Astrocyte (in vitro differentiated cells and primary cell): ENCODE measurements at regions not wholly inside any gene's neighbourhood (a gene's known extent, or its start where the extent isn't known, plus 50 kb on each side); places are given as distances from the start of the nearest gene placed in this dataset.

ENCODE experiments used
- DNase-seq: peaks from one replicate; pipeline ENCODE4 v3.0.0-alpha.2; 2010; ENCODE audit warnings: low read depth
- FAIRE-seq: peaks from 2 replicates; lab custom pipeline; 2011; peaks lifted over from hg19 to GRCh38; lab: Jason Lieb, UNC
- H2AFZ ChIP-seq: 2 replicates; pipeline ENCODE4 v1.6.0; 2012; ENCODE audit warnings: low read depth, low read length, inconsistent platforms
- H3K27ac ChIP-seq: 2 replicates; pipeline ENCODE4 v1.5.1; 2011; ENCODE audit warnings: low read depth, low read length, inconsistent platforms
- H3K27me3 ChIP-seq: 2 replicates; pipeline ENCODE4 v1.6.0; 2011; ENCODE audit warnings: low read length, inconsistent platforms; ENCODE audit not compliant: insufficient read depth
- H3K36me3 ChIP-seq: 2 replicates; pipeline ENCODE4 v1.5.1; 2011; ENCODE audit warnings: low read length, inconsistent platforms; ENCODE audit not compliant: insufficient read depth
- H3K4me1 ChIP-seq: 2 replicates; pipeline ENCODE4 v1.5.1; 2011; ENCODE audit warnings: low read length, inconsistent platforms; ENCODE audit not compliant: insufficient read depth
- H3K4me2 ChIP-seq: 2 replicates; pipeline ENCODE4 v1.6.0; 2012; ENCODE audit warnings: low read length, inconsistent platforms
- H3K4me3 ChIP-seq: 2 replicates; pipeline ENCODE4 v1.5.1; 2011; ENCODE audit warnings: low read depth, mild to moderate bottlenecking, low read length, inconsistent platforms; ENCODE audit not compliant: insufficient read depth
- H3K79me2 ChIP-seq: 2 replicates; pipeline ENCODE4 v1.6.0; 2012; ENCODE audit warnings: mild to moderate bottlenecking, low read length, inconsistent platforms; ENCODE audit not compliant: insufficient read depth
- H3K9ac ChIP-seq: 2 replicates; pipeline ENCODE4 v1.6.0; 2012; ENCODE audit warnings: mild to moderate bottlenecking, low read length, inconsistent platforms
- H3K9me3 ChIP-seq: 2 replicates; pipeline ENCODE4 v1.5.1; 2012; ENCODE audit warnings: low read depth, mild to moderate bottlenecking, low read length, inconsistent platforms; ENCODE audit not compliant: insufficient read depth
- H4K20me1 ChIP-seq: 2 replicates; pipeline ENCODE4 v1.6.0; 2012; ENCODE audit warnings: low read length, inconsistent platforms; ENCODE audit not compliant: insufficient read depth
- H3K27ac Mint-ChIP-seq: one replicate; pipeline ENCODE4 v1.8.0; 2021; ENCODE audit warnings: mild to moderate bottlenecking, mixed read lengths; ENCODE audit not compliant: unreplicated experiment
- H3K27me3 Mint-ChIP-seq: one replicate; pipeline ENCODE4 v1.8.0; 2021; ENCODE audit warnings: low read depth, mixed read lengths; ENCODE audit not compliant: unreplicated experiment
- H3K36me3 Mint-ChIP-seq: one replicate; pipeline ENCODE4 v1.8.0; 2021; ENCODE audit warnings: low read depth, mixed read lengths; ENCODE audit not compliant: unreplicated experiment
- H3K4me1 Mint-ChIP-seq: one replicate; pipeline ENCODE4 v1.8.0; 2021; ENCODE audit warnings: low read depth, mixed read lengths; ENCODE audit not compliant: unreplicated experiment
- H3K4me3 Mint-ChIP-seq: one replicate; pipeline ENCODE4 v1.8.0; 2021; ENCODE audit warnings: mild to moderate bottlenecking, moderate library complexity, mixed read lengths; ENCODE audit not compliant: unreplicated experiment
- H3K9me3 Mint-ChIP-seq: one replicate; pipeline ENCODE4 v1.8.0; 2021; ENCODE audit warnings: mild to moderate bottlenecking, mixed read lengths; ENCODE audit not compliant: unreplicated experiment
- CTCF ChIP-seq: IDR thresholded peaks from 2 replicates; pipeline ENCODE4 v1.5.1; 2011; ENCODE audit warnings: low read depth, mild to moderate bottlenecking, inconsistent platforms, low read length, moderate library complexity; ENCODE audit not compliant: insufficient read depth
- EZH2 ChIP-seq: IDR thresholded peaks from 2 replicates; pipeline ENCODE4 v1.6.1; 2012; ENCODE audit warnings: mild to moderate bottlenecking, low read length, inconsistent platforms; ENCODE audit not compliant: insufficient read depth

DNA sequence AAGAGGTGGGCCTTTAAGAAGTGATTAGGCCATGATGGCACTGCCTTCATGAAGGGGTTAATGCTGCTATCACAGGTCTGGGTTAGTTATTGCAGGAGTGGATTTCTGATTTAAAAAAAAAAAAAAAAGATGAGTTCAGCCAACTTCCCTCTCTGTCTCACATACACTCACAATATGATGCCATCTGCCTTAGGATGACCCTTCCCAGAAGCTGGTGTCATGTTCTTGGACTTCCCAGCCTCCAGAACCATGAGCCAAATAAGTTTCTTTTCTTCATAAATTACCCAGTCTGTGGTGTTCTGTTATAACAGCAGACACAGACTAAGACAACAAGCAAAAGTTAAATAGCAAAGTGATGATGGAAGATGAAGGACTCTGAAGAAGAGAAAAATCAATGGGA is 179.7 kb upstream of the ETAA1 start:
- H3K27ac ChIP-seq: no peak overlapping the region
- DNase-seq (no peak), FAIRE-seq (no peak)
- no peaks in the 10 kb centered on the region for H3K4me1 ChIP-seq
- no peaks in the 10 kb centered on the region for H3K27me3 ChIP-seq
- H2AFZ ChIP-seq: no peak overlapping the region
- no peaks in the 10 kb centered on the region for H3K9me3 ChIP-seq
- H3K27ac Mint-ChIP-seq: no peak overlapping the region
- no peaks in the 10 kb centered on the region for H3K9me3 Mint-ChIP-seq
- no peak overlapping the region for H3K4me3 Mint-ChIP-seq
- H3K36me3 ChIP-seq: no peaks in the 10 kb centered on the region
- no peaks in the 10 kb centered on the region for H4K20me1 ChIP-seq
- H3K4me2 ChIP-seq: no peak overlapping the region
- TF ChIP-seq EZH2: no peak
- TF ChIP-seq CTCF: no peak
- no peak overlapping the region for H3K9ac ChIP-seq
- no peaks in the 10 kb centered on the region for H3K4me1 Mint-ChIP-seq
- H3K27me3 Mint-ChIP-seq: no peaks in the 10 kb centered on the region
- H3K79me2 ChIP-seq: no peaks in the 10 kb centered on the region
- H3K36me3 Mint-ChIP-seq: no peaks in the 10 kb centered on the region
- no peak overlapping the region for H3K4me3 ChIP-seq

DNA sequence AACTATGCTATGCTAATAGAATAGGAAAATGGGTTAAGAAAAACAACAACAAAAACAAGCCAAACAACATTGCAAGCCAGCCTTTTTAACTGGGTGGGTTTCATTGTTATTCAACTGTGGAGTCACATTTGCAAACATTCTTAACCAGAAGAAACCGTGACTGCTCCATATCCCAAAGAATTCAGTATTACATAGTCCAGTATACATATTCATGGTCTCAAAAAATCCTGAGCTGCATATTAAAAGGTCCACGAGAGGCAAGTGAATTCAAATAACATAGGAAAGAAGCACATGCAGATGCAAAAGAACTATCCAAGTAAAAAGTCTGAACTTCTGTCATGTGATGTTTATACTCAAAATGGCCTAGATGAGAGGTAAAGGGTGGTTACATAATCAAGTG is 179.1 kb upstream of the ETAA1 start:
- Histone ChIP-seq H3K36me3 (no peaks in the 10 kb centered on the region), H3K27ac (no peak overlapping the region), H4K20me1 (no peaks in the 10 kb centered on the region), H3K9ac (no peak overlapping the region), H3K4me1 (no peaks in the 10 kb centered on the region), H3K9me3 (no peaks in the 10 kb centered on the region), H3K27me3 (no peaks in the 10 kb centered on the region), H3K4me2 (no peak overlapping the region), H3K79me2 (no peaks in the 10 kb centered on the region), H2AFZ (no peak overlapping the region), H3K4me3 (no peak overlapping the region)
- no peak overlapping the region for H3K4me3 Mint-ChIP-seq
- no peak overlapping the region for H3K27ac Mint-ChIP-seq
- no peaks in the 10 kb centered on the region for H3K4me1 Mint-ChIP-seq
- no peaks in the 10 kb centered on the region for H3K27me3 Mint-ChIP-seq
- DNase-seq: no peak
- no peaks in the 10 kb centered on the region for H3K36me3 Mint-ChIP-seq
- TF ChIP-seq EZH2 (no peak), CTCF (no peak)
- FAIRE-seq: no peak
- H3K9me3 Mint-ChIP-seq: no peaks in the 10 kb centered on the region

DNA sequence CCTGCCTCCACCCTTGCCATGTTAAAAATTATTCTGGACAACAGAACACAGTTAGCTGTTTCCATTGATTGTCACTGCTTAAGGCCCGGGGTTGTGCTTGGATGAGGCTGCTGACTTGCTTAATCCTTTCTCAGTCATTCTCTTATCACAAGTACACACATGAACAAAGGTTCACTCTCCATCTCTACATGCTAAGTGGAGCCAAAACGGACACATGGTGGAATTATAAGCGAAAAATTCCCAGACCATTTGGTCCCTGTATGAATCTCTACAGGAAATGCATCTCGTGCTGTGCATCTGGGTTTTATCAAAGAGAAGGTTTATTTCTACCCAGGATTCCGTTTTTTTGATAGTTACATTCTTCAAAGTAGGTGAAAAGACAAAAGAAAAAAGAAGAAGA is 177.5 kb upstream of the ETAA1 start:
- Mint-ChIP-seq H3K9me3 (no peaks in the 10 kb centered on the region), H3K36me3 (no peaks in the 10 kb centered on the region), H3K4me1 (no peaks in the 10 kb centered on the region), H3K27me3 (no peaks in the 10 kb centered on the region), H3K4me3 (no peak overlapping the region), H3K27ac (no peak overlapping the region)
- no peak overlapping the region for H3K27ac ChIP-seq
- H3K4me2 ChIP-seq: no peak overlapping the region
- H3K4me1 ChIP-seq: no peaks in the 10 kb centered on the region
- H2AFZ ChIP-seq: no peak overlapping the region
- no peak overlapping the region for H3K4me3 ChIP-seq
- no peaks in the 10 kb centered on the region for H3K36me3 ChIP-seq
- no peaks in the 10 kb centered on the region for H3K9me3 ChIP-seq
- H4K20me1 ChIP-seq: no peaks in the 10 kb centered on the region
- no peak overlapping the region for H3K9ac ChIP-seq
- DNase-seq (no peak), FAIRE-seq (no peak)
- H3K79me2 ChIP-seq: no peaks in the 10 kb centered on the region
- H3K27me3 ChIP-seq: no peaks in the 10 kb centered on the region
- TF ChIP-seq CTCF (no peak), EZH2 (no peak)
